ENCODE measurements at regions not wholly inside any gene's neighbourhood (a gene's known extent, or its start where the extent isn't known, plus 50 kb on each side); places are given as distances from the start of the nearest gene placed in this dataset.

GRCh38 chr15:98547275-98547674, 101.1 kb upstream of the IGF1R start:
- Histone ChIP-seq H3K36me3 (replicated peaks; ENCODE audit: low read depth, low read length) (no peaks in the 10 kb centered on the region), H3K4me2 (ENCODE audit: low read length) (no peak overlapping the region), H3K9ac (ENCODE audit: low read length) (no peak overlapping the region), H3K27me3 (ENCODE audit: low read depth, low read length) (peaks cover 10% of the 10 kb centered on the region), H4K20me1 (ENCODE audit: insufficient read depth, low read length) (no peaks in the 10 kb centered on the region), H3K9me3 (ENCODE audit: insufficient read depth, low read length) (no peaks in the 10 kb centered on the region), H3K4me1 (ENCODE audit: low read length) (no peaks in the 10 kb centered on the region), H3K79me2 (ENCODE audit: low read length) (no peaks in the 10 kb centered on the region), H2AFZ (ENCODE audit: low read depth, low read length) (no peak overlapping the region), H3K4me3 (ENCODE audit: low read length) (no peak overlapping the region), H3K27ac (ENCODE audit: low read length) (no peak overlapping the region)
- no peak for TF ChIP-seq EZH2phosphoT487 (IDR thresholded peaks at IDR 0.05; ENCODE audit: low read depth)
- TF ChIP-seq, protein P1, sequence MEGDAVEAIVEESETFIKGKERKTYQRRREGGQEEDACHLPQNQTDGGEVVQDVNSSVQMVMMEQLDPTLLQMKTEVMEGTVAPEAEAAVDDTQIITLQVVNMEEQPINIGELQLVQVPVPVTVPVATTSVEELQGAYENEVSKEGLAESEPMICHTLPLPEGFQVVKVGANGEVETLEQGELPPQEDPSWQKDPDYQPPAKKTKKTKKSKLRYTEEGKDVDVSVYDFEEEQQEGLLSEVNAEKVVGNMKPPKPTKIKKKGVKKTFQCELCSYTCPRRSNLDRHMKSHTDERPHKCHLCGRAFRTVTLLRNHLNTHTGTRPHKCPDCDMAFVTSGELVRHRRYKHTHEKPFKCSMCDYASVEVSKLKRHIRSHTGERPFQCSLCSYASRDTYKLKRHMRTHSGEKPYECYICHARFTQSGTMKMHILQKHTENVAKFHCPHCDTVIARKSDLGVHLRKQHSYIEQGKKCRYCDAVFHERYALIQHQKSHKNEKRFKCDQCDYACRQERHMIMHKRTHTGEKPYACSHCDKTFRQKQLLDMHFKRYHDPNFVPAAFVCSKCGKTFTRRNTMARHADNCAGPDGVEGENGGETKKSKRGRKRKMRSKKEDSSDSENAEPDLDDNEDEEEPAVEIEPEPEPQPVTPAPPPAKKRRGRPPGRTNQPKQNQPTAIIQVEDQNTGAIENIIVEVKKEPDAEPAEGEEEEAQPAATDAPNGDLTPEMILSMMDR (IDR thresholded peaks at IDR 0.05; ENCODE audit: low read depth, low read length) = no peak

DNA sequence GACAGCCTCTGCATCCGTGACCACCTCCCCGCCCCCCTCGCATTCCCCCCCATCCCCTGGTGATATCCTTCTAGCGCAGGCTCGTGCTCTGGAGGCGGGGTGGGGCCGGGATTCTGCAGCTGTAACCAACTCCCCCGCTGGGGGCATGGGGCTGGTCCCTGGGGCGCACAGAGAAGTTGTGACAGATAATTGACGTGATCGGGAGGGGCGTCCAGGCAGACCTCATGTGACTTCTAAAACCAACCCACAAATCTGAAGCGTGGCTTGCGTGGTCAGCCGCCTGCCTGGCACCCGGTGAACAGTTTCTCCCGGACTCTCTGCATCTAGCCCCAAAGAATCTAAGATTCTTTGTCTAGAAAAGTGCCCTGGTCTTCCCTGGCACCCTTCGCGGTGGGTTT, 100.6 kb upstream of the IGF1R start:
- TF ChIP-seq, protein P1 (IDR thresholded peaks at IDR 0.05; ENCODE audit: low read depth, low read length) = no peak
- TF ChIP-seq EZH2phosphoT487 (IDR thresholded peaks at IDR 0.05; ENCODE audit: low read depth) = no peak
- no peak overlapping the region for H3K4me3 ChIP-seq (ENCODE audit: low read length)
- H3K9me3 ChIP-seq (ENCODE audit: insufficient read depth, low read length) = no peaks in the 10 kb centered on the region
- no peak overlapping the region for H3K27ac ChIP-seq (ENCODE audit: low read length)
- no peaks in the 10 kb centered on the region for H3K79me2 ChIP-seq (ENCODE audit: low read length)
- H2AFZ ChIP-seq (ENCODE audit: low read depth, low read length) = no peak overlapping the region
- H3K27me3 ChIP-seq (ENCODE audit: low read depth, low read length) = peaks cover 10% of the 10 kb centered on the region
- no peak overlapping the region for H3K4me2 ChIP-seq (ENCODE audit: low read length)
- no peak overlapping the region for H3K9ac ChIP-seq (ENCODE audit: low read length)
- no peaks in the 10 kb centered on the region for H3K4me1 ChIP-seq (ENCODE audit: low read length)
- H4K20me1 ChIP-seq (ENCODE audit: insufficient read depth, low read length) = no peaks in the 10 kb centered on the region
- no peaks in the 10 kb centered on the region for H3K36me3 ChIP-seq (replicated peaks; ENCODE audit: low read depth, low read length)

- Histone ChIP-seq H3K4me3 (ENCODE audit: low read length) (no peak overlapping the region), H3K27me3 (ENCODE audit: low read depth, low read length) (peaks cover 4% of the 10 kb centered on the region; the same call in 1 of the 2 replicates), H4K20me1 (ENCODE audit: insufficient read depth, low read length) (no peaks in the 10 kb centered on the region), H3K9ac (ENCODE audit: low read length) (no peak overlapping the region), H3K36me3 (replicated peaks; ENCODE audit: low read depth, low read length) (no peaks in the 10 kb centered on the region), H2AFZ (ENCODE audit: low read depth, low read length) (no peak overlapping the region), H3K4me1 (ENCODE audit: low read length) (no peaks in the 10 kb centered on the region), H3K9me3 (ENCODE audit: insufficient read depth, low read length) (no peaks in the 10 kb centered on the region), H3K79me2 (ENCODE audit: low read length) (no peaks in the 10 kb centered on the region), H3K27ac (ENCODE audit: low read length) (no peak overlapping the region), H3K4me2 (ENCODE audit: low read length) (no peak overlapping the region)
- TF ChIP-seq, protein P1 (IDR thresholded peaks at IDR 0.05; ENCODE audit: low read depth, low read length) = no peak
- TF ChIP-seq EZH2phosphoT487 (IDR thresholded peaks at IDR 0.05; ENCODE audit: low read depth) = no peak
These were observed 100.0 kb upstream of the IGF1R start for GRCh38 chr15:98548139-98548971.

- H3K27ac ChIP-seq (ENCODE audit: low read length) = no peak overlapping the region
- no peak overlapping the region for H3K9ac ChIP-seq (ENCODE audit: low read length)
- peaks cover 4% of the 10 kb centered on the region; the same call in 1 of the 2 replicates for H3K27me3 ChIP-seq (ENCODE audit: low read depth, low read length)
- H2AFZ ChIP-seq (ENCODE audit: low read depth, low read length) = no peak overlapping the region
- no peaks in the 10 kb centered on the region for H3K36me3 ChIP-seq (replicated peaks; ENCODE audit: low read depth, low read length)
- no peaks in the 10 kb centered on the region for H4K20me1 ChIP-seq (ENCODE audit: insufficient read depth, low read length)
- no peaks in the 10 kb centered on the region for H3K9me3 ChIP-seq (ENCODE audit: insufficient read depth, low read length)
- H3K4me2 ChIP-seq (ENCODE audit: low read length) = no peak overlapping the region
- H3K4me3 ChIP-seq (ENCODE audit: low read length) = no peak overlapping the region
- H3K79me2 ChIP-seq (ENCODE audit: low read length) = no peaks in the 10 kb centered on the region
- TF ChIP-seq, protein P1 (IDR thresholded peaks at IDR 0.05; ENCODE audit: low read depth, low read length) = no peak
- TF ChIP-seq EZH2phosphoT487 (IDR thresholded peaks at IDR 0.05; ENCODE audit: low read depth) = no peak
- H3K4me1 ChIP-seq (ENCODE audit: low read length) = no peaks in the 10 kb centered on the region
These were observed 99.3 kb upstream of the IGF1R start for GRCh38 chr15:98549003-98549402.

Measured in OCI-LY3 (cell line).